Astrocyte (in vitro differentiated cells and primary cell): ENCODE measurements at regions not wholly inside any gene's neighbourhood (a gene's known extent, or its start where the extent isn't known, plus 50 kb on each side); places are given as distances from the start of the nearest gene placed in this dataset.

ENCODE experiments used
- EZH2 ChIP-seq: IDR thresholded peaks from 2 replicates; pipeline ENCODE4 v1.6.1; 2012; ENCODE audit warnings: mild to moderate bottlenecking, low read length, inconsistent platforms; ENCODE audit not compliant: insufficient read depth
- TF ChIP-seq, protein P1 (sequence below): IDR thresholded peaks from 2 replicates; pipeline ENCODE4 v1.5.1; 2011; ENCODE audit warnings: low read depth, mild to moderate bottlenecking, inconsistent platforms, low read length, moderate library complexity; ENCODE audit not compliant: insufficient read depth

DNA sequence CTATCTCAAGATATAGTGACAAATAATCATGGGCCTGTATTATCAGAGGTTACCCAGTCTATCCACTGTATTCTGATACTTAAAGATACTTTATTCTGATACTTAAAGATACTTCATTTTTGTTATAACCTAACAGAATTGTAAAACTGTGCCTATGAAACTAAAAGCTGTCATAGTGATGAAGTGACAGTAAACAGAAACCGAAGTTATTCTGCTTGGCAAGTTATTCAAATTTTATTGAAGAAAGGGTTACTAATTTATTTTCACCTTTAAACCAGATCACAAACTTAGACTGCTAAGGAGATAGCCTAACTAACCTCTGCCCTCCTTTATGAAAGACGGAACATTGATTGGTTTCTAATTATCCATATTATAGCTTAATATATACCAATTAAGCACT is 604.6 kb upstream of the IMPG1 start:
- TF ChIP-seq, protein P1, sequence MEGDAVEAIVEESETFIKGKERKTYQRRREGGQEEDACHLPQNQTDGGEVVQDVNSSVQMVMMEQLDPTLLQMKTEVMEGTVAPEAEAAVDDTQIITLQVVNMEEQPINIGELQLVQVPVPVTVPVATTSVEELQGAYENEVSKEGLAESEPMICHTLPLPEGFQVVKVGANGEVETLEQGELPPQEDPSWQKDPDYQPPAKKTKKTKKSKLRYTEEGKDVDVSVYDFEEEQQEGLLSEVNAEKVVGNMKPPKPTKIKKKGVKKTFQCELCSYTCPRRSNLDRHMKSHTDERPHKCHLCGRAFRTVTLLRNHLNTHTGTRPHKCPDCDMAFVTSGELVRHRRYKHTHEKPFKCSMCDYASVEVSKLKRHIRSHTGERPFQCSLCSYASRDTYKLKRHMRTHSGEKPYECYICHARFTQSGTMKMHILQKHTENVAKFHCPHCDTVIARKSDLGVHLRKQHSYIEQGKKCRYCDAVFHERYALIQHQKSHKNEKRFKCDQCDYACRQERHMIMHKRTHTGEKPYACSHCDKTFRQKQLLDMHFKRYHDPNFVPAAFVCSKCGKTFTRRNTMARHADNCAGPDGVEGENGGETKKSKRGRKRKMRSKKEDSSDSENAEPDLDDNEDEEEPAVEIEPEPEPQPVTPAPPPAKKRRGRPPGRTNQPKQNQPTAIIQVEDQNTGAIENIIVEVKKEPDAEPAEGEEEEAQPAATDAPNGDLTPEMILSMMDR: no peak
- TF ChIP-seq EZH2: no peak
